ENCODE measurements at regions not wholly inside any gene's neighbourhood (a gene's known extent, or its start where the extent isn't known, plus 50 kb on each side); places are given as distances from the start of the nearest gene placed in this dataset.

DNA sequence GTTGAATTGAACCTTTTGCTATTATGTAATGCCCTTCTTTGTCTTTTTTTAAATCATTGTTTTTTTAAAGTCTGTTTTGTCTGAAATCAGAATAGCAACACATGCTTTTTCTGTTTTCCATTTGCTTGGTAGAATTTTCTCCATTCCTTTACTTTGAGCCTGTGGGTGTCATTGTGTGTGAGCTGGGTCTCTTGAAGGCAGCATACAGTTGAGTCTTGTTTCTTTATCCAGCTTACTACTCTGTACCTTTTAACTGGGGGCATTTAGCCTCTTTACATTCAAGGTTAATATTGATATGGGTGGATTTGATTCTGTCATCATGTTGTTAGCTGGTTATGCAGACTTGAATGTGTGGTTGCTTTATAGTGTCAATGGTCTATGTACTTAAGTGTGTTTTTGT is 292.0 kb downstream of the MAP2K4 start:
- no peak for TF ChIP-seq MXD4 (CRISPR knock-in tag; IDR thresholded peaks at IDR 0.05; ENCODE audit: borderline replicate concordance)
- TF ChIP-seq, protein P1, sequence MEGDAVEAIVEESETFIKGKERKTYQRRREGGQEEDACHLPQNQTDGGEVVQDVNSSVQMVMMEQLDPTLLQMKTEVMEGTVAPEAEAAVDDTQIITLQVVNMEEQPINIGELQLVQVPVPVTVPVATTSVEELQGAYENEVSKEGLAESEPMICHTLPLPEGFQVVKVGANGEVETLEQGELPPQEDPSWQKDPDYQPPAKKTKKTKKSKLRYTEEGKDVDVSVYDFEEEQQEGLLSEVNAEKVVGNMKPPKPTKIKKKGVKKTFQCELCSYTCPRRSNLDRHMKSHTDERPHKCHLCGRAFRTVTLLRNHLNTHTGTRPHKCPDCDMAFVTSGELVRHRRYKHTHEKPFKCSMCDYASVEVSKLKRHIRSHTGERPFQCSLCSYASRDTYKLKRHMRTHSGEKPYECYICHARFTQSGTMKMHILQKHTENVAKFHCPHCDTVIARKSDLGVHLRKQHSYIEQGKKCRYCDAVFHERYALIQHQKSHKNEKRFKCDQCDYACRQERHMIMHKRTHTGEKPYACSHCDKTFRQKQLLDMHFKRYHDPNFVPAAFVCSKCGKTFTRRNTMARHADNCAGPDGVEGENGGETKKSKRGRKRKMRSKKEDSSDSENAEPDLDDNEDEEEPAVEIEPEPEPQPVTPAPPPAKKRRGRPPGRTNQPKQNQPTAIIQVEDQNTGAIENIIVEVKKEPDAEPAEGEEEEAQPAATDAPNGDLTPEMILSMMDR (IDR thresholded peaks at IDR 0.05), result no peak
- TF ChIP-seq, protein P2, sequence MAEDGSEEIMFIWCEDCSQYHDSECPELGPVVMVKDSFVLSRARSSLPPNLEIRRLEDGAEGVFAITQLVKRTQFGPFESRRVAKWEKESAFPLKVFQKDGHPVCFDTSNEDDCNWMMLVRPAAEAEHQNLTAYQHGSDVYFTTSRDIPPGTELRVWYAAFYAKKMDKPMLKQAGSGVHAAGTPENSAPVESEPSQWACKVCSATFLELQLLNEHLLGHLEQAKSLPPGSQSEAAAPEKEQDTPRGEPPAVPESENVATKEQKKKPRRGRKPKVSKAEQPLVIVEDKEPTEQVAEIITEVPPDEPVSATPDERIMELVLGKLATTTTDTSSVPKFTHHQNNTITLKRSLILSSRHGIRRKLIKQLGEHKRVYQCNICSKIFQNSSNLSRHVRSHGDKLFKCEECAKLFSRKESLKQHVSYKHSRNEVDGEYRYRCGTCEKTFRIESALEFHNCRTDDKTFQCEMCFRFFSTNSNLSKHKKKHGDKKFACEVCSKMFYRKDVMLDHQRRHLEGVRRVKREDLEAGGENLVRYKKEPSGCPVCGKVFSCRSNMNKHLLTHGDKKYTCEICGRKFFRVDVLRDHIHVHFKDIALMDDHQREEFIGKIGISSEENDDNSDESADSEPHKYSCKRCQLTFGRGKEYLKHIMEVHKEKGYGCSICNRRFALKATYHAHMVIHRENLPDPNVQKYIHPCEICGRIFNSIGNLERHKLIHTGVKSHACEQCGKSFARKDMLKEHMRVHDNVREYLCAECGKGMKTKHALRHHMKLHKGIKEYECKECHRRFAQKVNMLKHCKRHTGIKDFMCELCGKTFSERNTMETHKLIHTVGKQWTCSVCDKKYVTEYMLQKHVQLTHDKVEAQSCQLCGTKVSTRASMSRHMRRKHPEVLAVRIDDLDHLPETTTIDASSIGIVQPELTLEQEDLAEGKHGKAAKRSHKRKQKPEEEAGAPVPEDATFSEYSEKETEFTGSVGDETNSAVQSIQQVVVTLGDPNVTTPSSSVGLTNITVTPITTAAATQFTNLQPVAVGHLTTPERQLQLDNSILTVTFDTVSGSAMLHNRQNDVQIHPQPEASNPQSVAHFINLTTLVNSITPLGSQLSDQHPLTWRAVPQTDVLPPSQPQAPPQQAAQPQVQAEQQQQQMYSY (CRISPR knock-in tag; IDR thresholded peaks at IDR 0.05), result no peak
- TF ChIP-seq, protein P3, sequence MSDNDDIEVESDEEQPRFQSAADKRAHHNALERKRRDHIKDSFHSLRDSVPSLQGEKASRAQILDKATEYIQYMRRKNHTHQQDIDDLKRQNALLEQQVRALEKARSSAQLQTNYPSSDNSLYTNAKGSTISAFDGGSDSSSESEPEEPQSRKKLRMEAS (CRISPR knock-in tag; IDR thresholded peaks at IDR 0.05), result no peak
- TF ChIP-seq ZNF121 (CRISPR knock-in tag; IDR thresholded peaks at IDR 0.05), result no peak

Measured in WTC11 (cell line).